Stimulated activated CD8-positive, alpha-beta memory T cell treated with anti-CD3 and anti-CD28 coated beads, Interleukin-15, amount 100 ng/mL, for 24 hours (primary cell): ENCODE measurements at regions not wholly inside any gene's neighbourhood (a gene's known extent, or its start where the extent isn't known, plus 50 kb on each side); places are given as distances from the start of the nearest gene placed in this dataset.
"Not testable (repeated sequence)": the region's sequence is repeated elsewhere in the genome, so short reads cannot be mapped to it uniquely, and the experiment has no call there.

Source experiments
- DNase-seq: peaks from one replicate; pipeline ENCODE4 v3.0.0-alpha.2; 2020; ENCODE audit warnings: low read depth

- no peak for DNase-seq
Measured at GRCh38 chr1:101370488-101370887, 133.7 kb downstream of the S1PR1 start.

GRCh38 chr1:101371259-101371658 lies 134.4 kb downstream of the S1PR1 start:
- no peak for DNase-seq

GRCh38 chr1:101373570-101373969 lies 136.8 kb downstream of the S1PR1 start:
- DNase-seq: no peak

- not testable (repeated sequence) for DNase-seq
Measured at GRCh38 chr1:101375448-101375847, 138.6 kb downstream of the S1PR1 start.

- DNase-seq: no peak
Measured at GRCh38 chr1:101376121-101377083, 139.6 kb downstream of the S1PR1 start.

GRCh38 chr1:101377084-101377835 lies 140.4 kb downstream of the S1PR1 start:
- no peak for DNase-seq

- no peak for DNase-seq
Measured at GRCh38 chr1:101379037-101379436, 142.2 kb downstream of the S1PR1 start.

- DNase-seq: no peak
Measured at GRCh38 chr1:101379950-101380349, 143.1 kb downstream of the S1PR1 start.

GRCh38 chr1:101382135-101382534 lies 145.3 kb downstream of the S1PR1 start:
- DNase-seq: no peak

- DNase-seq: no peak
Measured at GRCh38 chr1:101388904-101389546, 152.2 kb downstream of the S1PR1 start.

- no peak for DNase-seq
Measured at GRCh38 chr1:101389547-101389929, 152.7 kb downstream of the S1PR1 start.

GRCh38 chr1:101392552-101392951 lies 155.7 kb downstream of the S1PR1 start:
- DNase-seq: no peak

GRCh38 chr1:101394041-101394440 lies 157.2 kb downstream of the S1PR1 start:
- no peak for DNase-seq

- no peak for DNase-seq
Measured at GRCh38 chr1:101399222-101399621, 162.4 kb downstream of the S1PR1 start.

- no peak for DNase-seq
Measured at GRCh38 chr1:101406271-101406670, 169.5 kb downstream of the S1PR1 start.

GRCh38 chr1:101406681-101407080 lies 169.9 kb downstream of the S1PR1 start:
- DNase-seq: no peak

- no peak for DNase-seq
Measured at GRCh38 chr1:101407505-101408211, 170.8 kb downstream of the S1PR1 start.

- no peak for DNase-seq
Measured at GRCh38 chr1:101408212-101409042, 171.6 kb downstream of the S1PR1 start.

GRCh38 chr1:101409102-101409501 lies 172.3 kb downstream of the S1PR1 start:
- DNase-seq: no peak

GRCh38 chr1:101410048-101410878 lies 173.4 kb downstream of the S1PR1 start:
- no peak for DNase-seq
